NCI-H748 treated with DMSO at 0.1 percent for 48 hours (cell line): ENCODE measurements at regions not wholly inside any gene's neighbourhood (a gene's known extent, or its start where the extent isn't known, plus 50 kb on each side); places are given as distances from the start of the nearest gene placed in this dataset.
A peak's percentile ranks its signal among the peaks of the same experiment; 100 is the strongest.
"Not testable (repeated sequence)": the region's sequence is repeated elsewhere in the genome, so short reads cannot be mapped to it uniquely, and the experiment has no call there.

Source experiments
- DNase-seq: peaks from one replicate; lab custom pipeline; 2025; lab: John Stamatoyannopoulos, UW

DNA sequence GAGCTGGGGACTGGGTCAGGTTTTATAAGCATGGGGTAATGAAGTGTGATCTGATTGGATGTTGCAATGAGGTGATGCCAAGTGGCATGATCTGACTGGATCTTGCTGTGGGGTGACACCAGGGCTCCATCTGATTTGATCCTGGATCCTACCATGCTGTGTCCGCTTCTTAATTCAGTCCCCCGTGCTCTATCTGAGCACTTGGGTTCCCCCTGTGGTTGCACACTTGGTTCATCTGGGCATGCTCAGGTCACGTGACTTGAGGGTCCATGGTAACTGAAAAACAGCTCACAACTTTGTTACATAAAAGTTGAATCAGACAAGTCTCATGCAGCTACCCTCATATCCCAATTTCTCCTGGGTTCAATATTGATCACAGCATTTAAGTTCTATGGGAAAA lies 448.6 kb upstream of the NRP1 start:
- no peak for DNase-seq

DNA sequence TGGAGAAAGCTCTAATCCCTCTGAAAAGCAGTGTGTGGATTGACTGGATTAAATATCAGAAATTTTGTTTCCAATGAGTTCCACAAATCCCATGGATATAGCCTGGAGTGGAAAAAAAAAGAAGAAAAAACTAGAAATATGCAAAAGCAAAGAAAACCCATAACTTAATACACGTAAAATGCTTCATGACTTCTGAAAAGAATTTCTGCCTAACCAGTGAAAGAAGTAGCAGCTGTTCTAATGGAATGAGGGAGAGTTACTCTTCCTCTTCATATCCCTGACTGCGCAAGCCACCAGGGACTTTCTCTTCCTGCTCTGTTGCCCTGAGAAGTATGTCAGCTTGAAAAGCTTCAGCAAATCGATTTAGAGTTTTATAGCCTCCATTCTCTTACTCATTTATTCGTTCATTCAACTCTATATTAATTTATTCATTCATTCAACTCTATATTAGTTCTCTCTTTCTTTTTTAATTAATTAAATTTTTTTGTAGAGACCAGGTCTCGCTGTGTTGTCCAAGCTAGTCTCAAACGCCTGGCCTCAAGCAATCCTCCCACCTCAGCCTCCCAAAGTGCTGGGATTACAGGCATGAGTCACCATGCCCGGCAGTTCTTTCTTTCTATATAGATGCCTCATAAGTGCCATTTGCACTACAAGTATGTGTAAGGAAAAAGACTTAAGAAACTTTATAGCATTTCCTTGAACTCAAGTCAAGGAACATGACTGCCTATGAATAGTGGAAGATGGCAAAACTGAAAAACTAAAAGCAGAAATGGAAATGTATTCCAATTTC lies 447.3 kb upstream of the NRP1 start:
- DNase-seq = no peak

DNA sequence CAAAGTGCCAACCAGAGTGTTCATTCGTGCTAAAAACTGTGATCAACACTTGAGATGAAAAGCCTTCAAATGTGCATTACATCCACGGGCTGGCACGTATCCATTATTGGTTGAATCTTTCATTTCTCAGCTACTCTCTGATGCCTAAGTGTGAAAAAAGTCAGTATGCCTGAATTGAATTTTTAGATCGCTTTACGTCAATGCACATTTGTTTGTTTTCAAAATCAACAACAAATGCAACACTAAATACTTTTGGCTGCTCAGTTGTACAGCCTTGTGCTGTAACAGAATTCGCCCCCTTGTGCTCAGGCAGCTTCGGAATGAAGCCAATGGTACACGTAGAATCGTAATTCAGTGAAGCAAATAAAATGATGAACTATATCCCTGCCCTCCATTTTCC lies 446.5 kb upstream of the NRP1 start:
- no peak for DNase-seq

DNA sequence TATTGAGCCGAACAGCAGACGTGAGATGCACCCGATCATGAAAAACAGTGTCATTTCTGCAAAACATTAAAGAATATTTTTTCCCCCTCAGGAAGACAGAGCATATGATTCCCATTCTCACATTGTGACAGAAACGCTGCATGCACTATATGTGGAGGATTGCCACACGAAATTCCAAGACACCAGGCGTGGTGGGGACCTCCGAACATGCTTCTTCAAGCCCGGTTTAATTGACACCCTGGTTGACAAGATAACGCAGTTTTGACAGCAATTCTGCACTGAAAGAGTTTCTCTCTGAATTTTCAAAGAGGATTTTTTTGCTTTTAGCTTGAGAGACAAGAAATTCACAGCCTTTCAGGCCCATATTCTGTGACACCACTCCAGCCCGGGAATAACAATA lies 442.8 kb upstream of the NRP1 start:
- DNase-seq = no peak

DNA sequence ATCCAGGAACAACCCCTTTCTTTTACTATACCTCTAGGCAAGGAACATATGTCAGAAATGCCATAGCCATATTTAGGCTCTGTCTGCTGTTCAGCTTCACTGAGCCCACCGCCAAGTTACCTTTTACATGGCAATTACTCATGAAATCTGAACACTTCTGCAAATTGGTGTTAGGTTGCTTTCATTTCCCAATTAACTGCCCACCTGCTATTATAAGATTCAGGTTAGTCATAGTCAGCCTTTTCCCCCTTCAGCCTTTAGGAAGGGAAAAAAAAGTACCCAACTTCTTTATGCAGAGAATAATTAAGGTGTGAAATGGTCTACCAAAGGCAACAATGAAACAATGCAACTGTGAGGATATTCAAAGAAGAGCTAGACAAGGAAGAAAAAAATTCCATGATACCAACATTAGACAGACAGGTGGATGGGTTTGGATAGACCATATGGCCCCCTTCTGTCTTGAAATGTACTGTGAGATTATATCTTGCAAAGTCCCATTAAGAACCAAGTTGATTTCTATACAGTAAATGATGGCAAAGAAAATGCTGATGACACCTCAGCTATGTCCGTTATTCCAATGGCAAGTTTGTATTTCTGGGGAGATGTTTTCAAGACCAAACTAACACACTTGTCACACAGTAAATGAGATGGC lies 442.1 kb upstream of the NRP1 start:
- no peak for DNase-seq

DNA sequence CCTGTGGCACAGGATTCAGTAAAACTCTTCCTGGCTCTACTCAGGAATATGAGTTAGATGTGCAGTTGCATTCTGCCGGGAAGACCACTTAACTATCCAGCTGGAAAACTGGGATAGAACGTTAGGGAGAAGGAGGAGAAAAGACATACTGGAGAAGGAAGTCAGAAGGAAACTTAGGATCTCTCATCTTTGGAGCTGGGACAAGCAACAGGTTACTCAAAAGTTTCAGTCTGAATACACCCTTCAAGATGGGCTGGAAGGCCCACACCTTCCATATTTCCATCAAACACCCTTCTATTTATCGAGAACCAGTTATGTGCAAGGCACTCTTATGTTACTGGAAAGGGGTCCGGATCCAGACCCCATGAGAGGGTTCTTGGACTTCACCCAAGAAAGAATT lies 440.4 kb upstream of the NRP1 start:
- no peak for DNase-seq

DNA sequence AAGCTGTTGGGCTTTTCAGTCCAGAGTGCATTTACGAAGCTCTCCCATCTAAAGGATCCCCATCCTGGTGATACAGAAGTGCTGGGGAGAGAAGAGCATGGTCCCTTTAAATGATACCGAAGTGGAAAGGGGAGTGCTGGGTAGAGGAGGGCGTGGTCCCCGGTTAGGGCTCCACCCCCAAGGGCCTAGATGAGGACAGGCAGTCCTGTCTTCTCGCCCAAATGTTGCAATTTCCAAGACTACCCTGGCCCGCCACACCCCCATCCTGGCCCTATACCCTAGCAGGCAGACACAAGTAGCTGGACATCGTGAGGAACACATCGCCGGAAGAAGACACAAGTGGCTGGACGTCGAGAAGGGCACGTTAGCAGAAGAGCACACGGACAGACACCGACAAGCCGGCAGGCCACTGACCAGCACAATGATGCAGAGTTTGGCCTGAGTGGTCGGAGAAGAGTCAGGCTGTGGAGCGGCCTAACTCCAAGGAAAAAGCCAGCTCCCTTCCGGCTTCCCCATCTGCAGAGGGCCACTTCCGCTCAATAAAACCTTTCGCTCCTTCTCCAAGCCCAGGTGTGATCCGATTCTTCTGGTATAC lies 439.5 kb upstream of the NRP1 start:
- DNase-seq = no peak

DNA sequence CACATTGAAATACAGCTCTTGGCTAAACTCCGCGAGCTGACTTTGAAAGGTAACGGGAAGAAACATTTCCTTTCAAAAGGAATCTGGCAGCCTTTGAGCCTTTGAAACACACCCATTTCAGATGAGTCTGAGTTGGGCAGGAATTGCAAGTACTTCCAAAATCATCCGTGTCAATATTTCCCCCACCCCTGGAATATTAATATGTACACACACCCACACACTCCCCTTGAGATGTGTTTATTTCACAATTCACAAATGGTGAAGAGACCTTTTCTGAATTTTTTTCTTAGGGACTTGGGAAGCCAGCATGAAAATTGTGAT lies 438.7 kb upstream of the NRP1 start:
- no peak for DNase-seq

DNA sequence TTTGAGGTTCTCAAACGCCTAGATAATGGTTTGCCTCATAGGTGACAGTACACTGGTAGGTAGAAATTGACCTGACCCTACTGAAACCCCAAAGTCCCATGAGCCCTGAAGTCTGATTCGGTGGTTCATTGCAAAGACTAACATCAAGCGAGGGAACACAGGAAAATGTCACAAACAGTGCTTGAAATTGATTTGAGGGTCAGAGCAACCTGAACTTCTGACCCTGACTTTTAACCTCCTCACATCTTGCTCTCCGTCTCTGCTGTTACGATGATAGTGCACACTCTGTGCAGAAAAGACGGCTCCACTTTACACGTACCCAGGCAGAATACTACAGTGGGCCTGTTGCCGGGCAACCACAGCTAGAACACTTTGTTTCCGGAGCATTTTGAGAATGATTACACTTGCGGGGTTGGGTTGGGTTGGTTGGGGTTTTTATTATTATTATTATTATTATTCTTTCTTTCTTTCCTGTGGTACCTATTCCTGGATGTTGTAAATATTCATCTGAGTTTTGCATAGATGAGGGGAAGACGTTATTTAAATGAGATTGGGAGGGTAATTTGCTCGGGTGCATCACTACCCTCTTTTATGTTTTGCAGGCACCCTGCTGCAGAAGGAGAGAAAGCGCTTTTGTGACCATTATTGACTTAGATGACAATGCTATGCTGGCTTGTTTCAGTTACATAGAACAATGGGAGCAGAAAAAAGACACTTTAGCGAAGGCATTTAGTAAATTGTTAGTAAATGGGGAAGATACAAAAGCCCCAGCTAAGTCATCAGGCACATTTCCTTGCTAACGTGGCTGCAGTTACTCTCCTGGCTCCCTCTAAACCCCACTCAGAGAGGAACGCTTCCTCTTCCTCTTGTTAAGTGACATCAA lies 438.1 kb upstream of the NRP1 start:
- DNase-seq = peak; percentile 94

DNA sequence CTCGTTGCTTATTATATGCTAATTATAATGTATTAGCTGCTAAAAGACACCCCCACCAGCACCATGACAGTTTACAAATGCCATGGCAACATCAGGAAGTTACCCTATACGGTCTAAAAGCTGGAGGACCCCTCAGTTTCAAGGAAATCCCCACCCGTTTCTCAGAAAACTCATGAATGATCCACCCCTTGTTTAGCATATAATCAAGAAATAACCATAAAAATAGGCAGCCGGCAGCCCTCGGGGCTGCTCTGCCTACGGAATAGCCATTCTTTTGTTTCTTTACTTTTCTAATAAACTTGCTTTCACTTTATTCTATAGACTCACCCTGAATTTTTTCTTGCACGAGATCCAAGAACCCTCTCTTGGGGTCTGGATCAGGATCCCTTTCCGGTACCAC lies 437.4 kb upstream of the NRP1 start:
- not testable (repeated sequence) for DNase-seq

DNA sequence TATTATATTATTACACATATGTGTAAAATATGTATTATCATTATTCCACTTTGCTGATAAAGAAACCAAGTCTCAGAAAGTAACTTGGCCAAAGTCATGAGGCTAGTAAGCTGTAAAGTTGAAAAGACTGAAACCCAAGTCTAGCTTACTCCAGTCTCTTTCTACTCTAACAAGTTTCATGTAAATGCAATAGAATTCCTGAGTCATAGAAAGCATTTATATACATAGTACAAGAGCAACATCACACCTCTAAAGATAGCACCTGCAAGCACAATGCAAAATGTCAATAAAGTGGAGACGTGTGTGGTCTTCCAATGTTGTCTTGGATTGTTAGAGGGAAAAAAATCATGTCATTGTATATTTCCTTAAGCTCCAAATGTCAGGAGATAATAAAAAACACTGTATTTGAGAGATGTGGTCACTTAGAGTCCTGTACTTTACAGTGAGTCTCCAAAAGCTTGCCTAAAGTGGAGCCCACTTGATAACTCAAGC lies 430.3 kb upstream of the NRP1 start:
- no peak for DNase-seq

DNA sequence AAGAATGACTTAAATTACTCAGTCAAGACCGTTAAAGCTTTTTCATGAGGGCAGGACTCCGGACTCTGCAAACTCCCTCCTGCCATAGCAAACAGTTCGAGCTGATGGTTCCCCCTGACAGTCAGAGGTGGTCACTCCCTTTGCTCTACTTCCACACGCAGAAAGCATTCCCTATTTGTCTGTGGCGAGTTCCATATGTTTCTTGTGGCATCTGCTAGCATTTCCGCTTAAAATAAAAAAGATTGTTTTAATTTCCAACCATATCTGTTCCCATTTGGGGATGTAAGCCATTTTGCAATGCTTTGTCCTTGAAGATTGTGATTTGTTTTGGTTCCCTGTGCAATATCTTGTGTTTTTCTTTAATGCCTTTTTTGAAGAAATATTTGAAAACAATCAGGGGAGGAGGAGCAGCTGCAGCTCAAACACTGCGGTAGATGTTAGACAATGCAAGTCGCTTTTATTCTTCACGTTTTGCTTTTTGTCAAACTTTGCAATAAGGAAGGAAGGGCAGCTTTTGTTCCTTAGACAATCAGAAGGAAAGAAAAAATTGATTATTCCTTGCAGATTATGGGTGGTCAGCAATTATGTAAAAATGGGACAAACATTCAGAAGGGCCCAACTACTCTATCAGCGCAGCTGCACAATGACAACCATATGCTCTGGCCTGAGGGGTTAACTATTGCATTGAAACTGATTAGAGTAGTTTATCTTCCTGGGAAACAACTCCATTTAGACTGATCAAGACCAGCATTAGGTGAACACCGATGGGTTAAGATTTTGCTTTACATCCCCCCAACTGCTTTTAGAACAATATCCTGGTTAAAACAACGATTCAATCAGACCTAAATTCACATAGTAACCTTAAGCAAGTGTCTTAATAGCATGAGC lies 425.8 kb upstream of the NRP1 start:
- DNase-seq = no peak

DNA sequence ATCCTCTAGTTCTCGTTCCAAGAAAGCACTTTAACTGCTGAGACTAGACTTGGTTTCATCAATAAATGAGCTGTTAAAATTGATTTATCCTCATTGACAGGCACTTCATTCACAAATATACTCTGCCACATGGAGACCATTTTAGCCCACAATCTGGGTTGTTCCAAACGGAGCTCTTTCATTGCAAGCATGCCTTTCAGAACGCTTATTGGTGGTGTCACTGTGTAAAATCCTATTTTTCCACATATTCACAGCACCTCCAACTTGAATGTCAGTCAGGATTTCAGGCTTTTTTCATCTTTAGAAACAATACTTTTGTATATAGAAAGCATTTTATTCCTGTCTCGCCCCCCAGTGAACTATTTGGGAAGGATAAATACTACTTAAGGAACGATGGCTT lies 424.7 kb upstream of the NRP1 start:
- no peak for DNase-seq

DNA sequence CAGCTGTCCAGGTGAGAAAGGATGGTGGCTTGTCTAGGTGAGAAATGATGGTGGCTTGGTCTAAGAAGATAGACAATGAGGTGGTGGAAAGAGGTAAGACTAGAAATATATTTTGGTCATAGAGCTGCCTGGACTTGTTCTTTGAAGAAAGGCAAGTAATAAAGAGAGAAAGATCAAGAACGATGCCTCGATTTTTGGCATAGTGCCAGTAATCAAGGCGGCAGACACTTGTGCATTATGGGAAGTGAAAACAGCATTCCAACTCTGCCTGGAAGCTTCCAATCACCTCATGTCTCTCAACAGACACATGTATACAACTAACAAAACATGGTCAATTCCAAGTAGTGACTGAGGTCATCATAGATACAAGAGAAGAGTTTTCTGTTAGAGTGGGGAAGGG lies 423.8 kb upstream of the NRP1 start:
- DNase-seq = no peak

DNA sequence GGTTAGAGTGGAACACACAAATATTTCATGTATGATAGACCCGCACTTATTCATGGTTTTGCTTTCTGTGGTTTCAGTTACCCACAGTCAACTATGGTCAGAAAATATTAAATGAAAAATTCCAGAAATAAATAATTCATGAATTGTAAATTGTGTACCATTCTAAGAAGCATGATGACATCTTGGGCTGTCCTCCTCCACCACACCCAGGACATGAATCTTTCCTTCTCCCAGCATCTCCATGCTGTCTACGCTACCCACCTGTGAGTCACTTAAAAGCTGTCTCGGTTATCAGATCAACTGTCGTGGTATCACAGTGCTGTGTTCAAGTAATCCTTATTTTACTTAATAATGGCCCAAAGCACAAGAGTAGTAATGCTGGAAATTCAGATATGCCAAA lies 419.6 kb upstream of the NRP1 start:
- DNase-seq = no peak

DNA sequence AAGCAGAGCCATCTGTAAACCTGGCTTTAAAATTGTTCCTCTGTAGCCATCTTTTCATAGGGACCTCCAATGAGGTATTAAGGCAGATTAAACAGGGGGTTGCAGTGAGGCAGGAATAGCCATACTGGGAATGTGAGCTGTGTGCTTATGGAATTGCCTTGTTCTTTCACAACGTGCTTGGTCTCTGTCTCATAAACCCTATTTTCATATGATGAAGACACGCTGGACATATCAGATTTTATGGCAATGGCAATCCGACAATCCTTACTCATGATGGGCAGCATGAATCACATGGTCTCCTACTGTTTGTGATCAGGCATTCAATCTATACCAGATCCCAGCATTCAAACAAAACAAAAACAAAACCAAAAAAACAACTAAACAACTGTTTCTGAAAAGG lies 418.9 kb upstream of the NRP1 start:
- DNase-seq = no peak

DNA sequence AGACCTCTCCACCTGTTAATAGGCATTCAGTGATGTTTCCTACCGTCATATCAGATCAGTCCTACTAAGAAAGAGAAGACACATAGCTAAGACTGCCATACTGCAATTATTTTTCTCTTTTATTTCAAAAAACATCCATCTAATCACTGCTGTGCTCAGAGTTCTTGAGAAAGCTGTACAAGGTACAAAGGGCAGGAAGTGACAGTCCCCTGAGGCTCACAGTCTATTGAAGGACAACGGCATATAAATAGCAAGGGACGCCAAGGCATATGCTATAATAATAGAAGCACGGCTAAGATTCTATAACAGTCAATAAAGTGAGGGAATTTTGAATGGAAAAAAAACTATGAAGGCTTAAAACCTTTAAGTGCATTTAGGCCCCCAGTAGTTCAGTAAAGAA lies 415.3 kb upstream of the NRP1 start:
- DNase-seq = no peak

DNA sequence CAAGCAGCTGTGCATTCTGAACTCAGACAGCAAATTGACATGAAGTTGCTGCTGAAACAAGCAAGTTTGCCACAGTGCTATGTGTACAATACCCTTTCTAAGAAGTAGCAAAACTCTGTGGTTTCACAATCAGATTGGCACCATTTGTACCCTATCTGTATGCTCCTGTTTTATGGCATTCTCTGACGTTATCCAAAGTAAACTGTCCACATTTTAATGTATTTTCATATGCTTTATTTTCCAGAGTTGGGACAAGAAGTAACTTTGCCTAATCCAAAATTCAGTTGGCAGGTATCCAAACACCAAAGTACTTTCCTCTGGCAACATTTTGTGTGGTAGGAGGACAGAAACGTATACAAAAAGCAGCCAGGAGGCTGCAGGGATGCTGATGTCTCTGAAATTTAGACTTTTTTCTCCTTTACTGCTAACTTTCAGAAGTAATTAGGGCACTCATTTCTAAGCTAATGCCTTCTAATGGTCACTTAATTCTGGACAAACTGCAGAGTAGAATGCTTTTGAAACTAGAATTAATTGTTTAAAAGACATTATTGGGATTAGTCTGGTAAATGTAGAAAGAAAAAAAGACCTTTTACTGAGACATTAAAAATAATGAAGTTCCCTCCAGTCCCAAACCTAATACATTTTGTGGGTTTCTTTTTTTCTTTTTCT lies 414.7 kb upstream of the NRP1 start:
- DNase-seq = no peak

DNA sequence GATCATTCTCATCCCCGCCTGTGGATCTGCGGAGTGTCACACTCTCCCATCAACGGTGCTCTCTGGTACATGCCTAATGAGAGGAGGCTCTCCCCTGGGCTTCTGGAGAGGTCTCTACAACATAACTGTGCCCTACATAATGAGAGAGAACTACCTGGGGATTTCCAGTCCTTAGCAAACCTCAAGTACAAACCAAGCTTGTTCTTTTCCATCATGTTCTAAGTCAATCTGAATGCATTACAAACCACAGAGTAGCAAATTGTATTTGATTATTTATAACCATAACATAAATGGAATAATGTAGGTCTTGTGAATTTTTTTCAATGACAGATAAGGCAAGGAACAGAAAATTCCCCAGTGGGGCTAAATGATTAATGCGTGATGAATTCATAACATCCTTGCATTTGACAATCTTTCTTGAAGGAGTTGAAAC lies 412.4 kb upstream of the NRP1 start:
- no peak for DNase-seq

DNA sequence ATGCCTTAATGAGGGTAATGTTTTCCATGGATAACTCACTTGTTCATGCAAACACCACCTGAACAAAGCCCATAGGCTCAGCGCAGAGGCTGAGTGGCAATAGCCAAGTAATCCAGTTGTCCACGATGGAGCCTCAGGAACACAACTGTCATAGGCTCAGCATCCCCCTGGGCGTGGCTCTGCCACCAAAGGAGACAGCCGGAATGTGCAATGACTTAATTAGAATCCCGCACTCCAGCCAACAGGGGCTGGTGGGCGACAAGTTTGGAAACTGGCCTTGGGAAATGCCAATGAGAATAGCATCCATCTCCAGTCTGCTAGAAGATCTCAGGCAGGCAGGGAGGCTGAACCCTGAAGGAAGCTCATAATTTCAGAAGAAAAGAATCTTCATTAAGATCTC lies 411.7 kb upstream of the NRP1 start:
- no peak for DNase-seq

DNA sequence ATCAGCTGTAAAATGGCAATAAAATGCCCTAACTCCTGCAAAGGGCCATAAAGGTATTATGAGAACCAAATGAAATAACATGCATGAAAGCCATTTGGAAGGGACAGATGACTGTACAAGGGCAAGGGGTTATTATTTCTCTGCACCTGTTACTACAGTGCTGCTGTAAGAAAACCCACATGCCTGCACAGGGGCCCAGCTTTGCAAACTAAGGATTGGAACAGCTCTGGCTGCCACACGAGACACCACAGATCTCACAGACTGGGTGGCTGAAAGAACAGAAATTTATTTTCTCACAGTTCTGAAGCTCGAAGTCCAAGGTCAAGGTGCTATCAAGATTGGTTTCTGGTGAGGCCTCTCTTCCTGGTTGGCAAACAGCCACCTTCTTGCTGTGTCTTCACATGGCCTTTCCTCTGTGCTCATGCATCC lies 409.0 kb upstream of the NRP1 start:
- no peak for DNase-seq
